HL-60 (cell line): ENCODE measurements at regions not wholly inside any gene's neighbourhood (a gene's known extent, or its start where the extent isn't known, plus 50 kb on each side); places are given as distances from the start of the nearest gene placed in this dataset.

Experiments
- CTCF ChIP-seq: IDR thresholded peaks from one replicate; pipeline ENCODE4 v1.5.1; 2011; ENCODE audit warnings: low read length, control low read depth, inconsistent platforms; ENCODE audit not compliant: insufficient read depth
- GABPA ChIP-seq: IDR thresholded peaks from 2 replicates; pipeline ENCODE4 v1.6.1; 2012; ENCODE audit warnings: low read depth
- POLR2AphosphoS5 ChIP-seq: IDR thresholded peaks from 2 replicates; pipeline ENCODE4 v1.6.1; 2012; ENCODE audit warnings: low read depth
- REST ChIP-seq: IDR thresholded peaks from 2 replicates; pipeline ENCODE4 v1.6.1; 2012; ENCODE audit warnings: low read depth; ENCODE audit not compliant: insufficient replicate concordance

- TF ChIP-seq POLR2AphosphoS5 (no peak), CTCF (no peak), GABPA (no peak), REST (no peak)
Observed at GRCh38 chr16:49050607-49051006, 231.0 kb downstream of the CBLN1 start.
